Renal cortex interstitium (tissue), 11 donors: ENCODE measurements at regions not wholly inside any gene's neighbourhood (a gene's known extent, or its start where the extent isn't known, plus 50 kb on each side); places are given as distances from the start of the nearest gene placed in this dataset.
"Not testable (repeated sequence)": the region's sequence is repeated elsewhere in the genome, so short reads cannot be mapped to it uniquely, and the experiment has no call there.

Source experiments
- DNase-seq, 11 donors: peaks; one replicate each; pipeline ENCODE4 v3.0.0-alpha.2; 2013; ENCODE audit warnings: low read depth in 9 of 11, low spot score in 4 of 11; ENCODE audit errors: extremely low read depth in 1 of 11

GRCh38 chr5:142421621-142422397 is 97.0 kb upstream of the SPRY4 start:
- DNase-seq, result no peak

- no peak for DNase-seq
Measured at GRCh38 chr5:142421228-142421617, 96.4 kb upstream of the SPRY4 start.

GRCh38 chr5:142420561-142421227 is 95.9 kb upstream of the SPRY4 start:
- no peak for DNase-seq

GRCh38 chr5:142412581-142412980 is 87.8 kb upstream of the SPRY4 start:
- DNase-seq, result no peak

GRCh38 chr5:142411656-142412425 is 87.0 kb upstream of the SPRY4 start:
- DNase-seq, result no peak

- no peak for DNase-seq
Measured at GRCh38 chr5:142411103-142411502, 86.3 kb upstream of the SPRY4 start.

GRCh38 chr5:142408981-142409481 is 84.2 kb upstream of the SPRY4 start:
- DNase-seq, result no peak

GRCh38 chr5:142408536-142408935 is 83.7 kb upstream of the SPRY4 start:
- no peak for DNase-seq

- DNase-seq, result no peak
Measured at GRCh38 chr5:142405814-142406395, 81.1 kb upstream of the SPRY4 start.

GRCh38 chr5:142405023-142405422 is 80.2 kb upstream of the SPRY4 start:
- no peak for DNase-seq

- no peak for DNase-seq
Measured at GRCh38 chr5:142404046-142404477, 79.2 kb upstream of the SPRY4 start.

GRCh38 chr5:142403583-142403982 is 78.8 kb upstream of the SPRY4 start:
- DNase-seq, result peak in 7 of 11 donors; percentile 52 to 80 (median 67)

- DNase-seq, result no peak
Measured at GRCh38 chr5:142402752-142403318, 78.0 kb upstream of the SPRY4 start.

- DNase-seq, result no peak
Measured at GRCh38 chr5:142400415-142400814, 75.6 kb upstream of the SPRY4 start.

GRCh38 chr5:142399891-142400290 is 75.1 kb upstream of the SPRY4 start:
- no peak for DNase-seq

- DNase-seq, result no peak
Measured at GRCh38 chr5:142398730-142399055, 73.9 kb upstream of the SPRY4 start.

- not testable (repeated sequence) for DNase-seq
Measured at GRCh38 chr5:142398011-142398729, 73.3 kb upstream of the SPRY4 start.

GRCh38 chr5:142397178-142397577 is 72.4 kb upstream of the SPRY4 start:
- no peak for DNase-seq
